ENCODE measurements at regions not wholly inside any gene's neighbourhood (a gene's known extent, or its start where the extent isn't known, plus 50 kb on each side); places are given as distances from the start of the nearest gene placed in this dataset.

DNA sequence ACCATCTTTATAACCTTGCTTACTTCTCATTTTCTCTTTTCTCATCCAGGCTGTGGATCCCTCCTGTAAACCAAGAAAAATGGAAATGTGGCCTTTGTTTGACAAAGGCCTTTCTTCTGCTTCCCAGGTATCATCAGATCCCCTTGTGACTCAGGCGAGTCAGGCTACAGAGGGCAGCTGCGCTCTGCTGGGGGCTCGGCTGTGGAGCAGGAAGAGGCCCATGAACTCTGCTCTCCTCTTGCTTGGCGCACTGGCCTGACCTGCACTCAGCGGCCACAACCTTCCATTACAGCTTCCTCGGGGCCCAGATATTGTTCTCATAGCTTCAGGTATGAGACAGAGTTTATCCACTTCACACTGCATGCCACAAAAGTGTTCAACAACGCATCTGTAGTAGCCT, 457.6 kb upstream of the COBL start:
- no peak for DNase-seq (ENCODE audit: low spot score in 2 of 2)
- no peak for TF ChIP-seq POLR2A (IDR thresholded peaks at IDR 0.05)
- no peak for TF ChIP-seq CTCF (IDR thresholded peaks at IDR 0.05)
- 80 to 86% methylated on average over 7 of the region's 7 CpGs for WGBS, 2 donors
- no peak overlapping the region for H3K4me3 ChIP-seq (ENCODE audit: low read depth, poor library complexity, severe bottlenecking)
- intact Hi-C loops (cut with DNase I; ENCODE audit: low total_unique reads) = no loop called here

- no peak for DNase-seq (ENCODE audit: low spot score in 2 of 2)
- no peak overlapping the region for H3K4me3 ChIP-seq (ENCODE audit: low read depth, poor library complexity, severe bottlenecking)
- 47 to 53% methylated on average over 2 of the region's 2 CpGs for WGBS, 2 donors
- no peak for TF ChIP-seq CTCF (IDR thresholded peaks at IDR 0.05)
- intact Hi-C loops (cut with DNase I; ENCODE audit: low total_unique reads) = no loop called here
Measured at GRCh38 chr7:51772190-51772589, 455.6 kb upstream of the COBL start.

DNA sequence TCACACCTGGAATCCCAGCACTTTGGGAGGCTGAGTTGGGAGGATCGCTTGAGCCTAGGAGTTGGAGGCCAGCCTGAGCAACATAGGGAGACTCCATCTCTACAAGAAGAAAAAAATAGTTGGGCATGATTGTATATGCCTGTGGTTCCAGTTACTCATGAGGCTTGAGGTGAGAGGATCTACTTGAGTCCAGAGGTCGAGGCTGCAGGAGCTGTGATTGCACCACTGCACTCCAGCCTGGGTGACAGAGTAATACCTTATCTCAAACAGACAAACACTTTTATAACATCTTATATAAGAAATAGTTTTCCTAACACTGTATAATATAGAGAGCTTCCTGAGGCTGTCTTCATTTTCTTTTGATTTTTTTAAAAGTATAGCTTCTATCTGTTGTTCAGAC, 448.4 kb upstream of the COBL start:
- no peak for TF ChIP-seq CTCF (IDR thresholded peaks at IDR 0.05)
- TF ChIP-seq POLR2A (IDR thresholded peaks at IDR 0.05) = no peak
- 78 to 83% methylated on average over 2 of the region's 2 CpGs for WGBS, 2 donors
- intact Hi-C loops (cut with DNase I; ENCODE audit: low total_unique reads) = no loop called here
- DNase-seq (ENCODE audit: low spot score in 2 of 2) = no peak
- H3K4me3 ChIP-seq (ENCODE audit: low read depth, poor library complexity, severe bottlenecking) = no peak overlapping the region

DNA sequence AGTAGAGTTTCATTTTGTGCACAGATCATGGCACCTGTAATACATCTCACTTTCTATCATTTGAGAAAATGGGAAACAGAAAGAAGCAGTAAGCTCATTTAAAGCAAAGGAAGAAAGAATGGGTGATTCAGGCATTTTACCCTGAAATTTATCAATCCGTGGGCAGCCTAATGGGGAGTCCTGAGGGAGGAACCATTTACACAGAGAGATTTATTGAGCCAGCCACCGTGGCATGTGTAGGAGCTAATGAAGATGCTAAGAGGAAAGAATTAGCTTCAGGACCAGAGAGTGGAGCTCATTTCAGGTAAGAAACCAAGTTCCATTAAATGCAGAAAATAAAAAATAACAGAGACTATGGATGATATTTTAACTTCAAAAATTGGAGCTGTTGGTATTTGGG, 443.4 kb upstream of the COBL start:
- no peak overlapping the region for H3K4me3 ChIP-seq (ENCODE audit: low read depth, poor library complexity, severe bottlenecking)

DNA sequence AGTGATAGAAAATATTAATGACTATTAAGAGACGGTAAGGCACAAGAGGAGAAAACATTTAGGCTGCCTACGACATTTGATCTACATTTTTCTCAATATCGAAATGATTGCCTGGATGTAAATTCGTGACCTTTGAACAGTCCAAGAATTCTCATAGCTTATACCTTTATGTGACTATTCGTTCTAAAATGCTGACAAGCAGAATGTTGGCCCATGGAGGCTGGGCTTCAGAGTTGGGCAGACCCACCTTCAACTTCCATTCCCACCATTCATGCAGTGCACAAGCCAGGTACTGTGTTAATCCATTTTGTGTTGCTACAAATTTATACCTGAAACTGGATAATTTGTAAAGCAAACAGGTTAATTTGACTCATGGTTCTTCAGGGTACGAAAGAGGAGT, 441.4 kb upstream of the COBL start:
- TF ChIP-seq POLR2A (IDR thresholded peaks at IDR 0.05) (no peak), CTCF (IDR thresholded peaks at IDR 0.05) (no peak)
- no peak overlapping the region for H3K4me3 ChIP-seq (ENCODE audit: low read depth, poor library complexity, severe bottlenecking)
- intact Hi-C loops (cut with DNase I; ENCODE audit: low total_unique reads) = no loop called here
- WGBS, 2 donors = 85 to 86% methylated on average over 6 of the region's 6 CpGs
- DNase-seq (ENCODE audit: low spot score in 2 of 2) = no peak

More for the DNA sequence above, 443.4 kb upstream of the COBL start:
- no peak for DNase-seq (ENCODE audit: low spot score in 2 of 2)
- TF ChIP-seq POLR2A (IDR thresholded peaks at IDR 0.05) (no peak), CTCF (IDR thresholded peaks at IDR 0.05) (no peak)
- 31 to 37% methylated on average over 2 of the region's 2 CpGs for WGBS, 2 donors
- intact Hi-C loops (cut with DNase I; ENCODE audit: low total_unique reads) = no loop called here

- intact Hi-C loops (cut with DNase I; ENCODE audit: low total_unique reads) = no loop called here
- DNase-seq (ENCODE audit: low spot score in 2 of 2) = no peak
- no peak for TF ChIP-seq CTCF (IDR thresholded peaks at IDR 0.05)
- TF ChIP-seq POLR2A (IDR thresholded peaks at IDR 0.05) = no peak
- H3K4me3 ChIP-seq (ENCODE audit: low read depth, poor library complexity, severe bottlenecking) = no peak overlapping the region
Measured at GRCh38 chr7:51732951-51733350, 416.3 kb upstream of the COBL start.

Measured in lower leg skin (tissue), 4 donors.